A549 (cell line): ENCODE measurements at regions not wholly inside any gene's neighbourhood (a gene's known extent, or its start where the extent isn't known, plus 50 kb on each side); places are given as distances from the start of the nearest gene placed in this dataset.
"Not testable (repeated sequence)": the region's sequence is repeated elsewhere in the genome, so short reads cannot be mapped to it uniquely, and the experiment has no call there.

Experiments used
- ATAC-seq, 2 experiments: fragments of 200-7000 bp in 1 of 2; fragments of >200 bp in 1 of 2; cut with Nextera tagmentation in 1 of 2; cut with Tn5 transposase in 1 of 2; 3 replicates each; pipeline versions ENCODE4 v1.8.0 to v1.9.1; 2018 to 2020; ENCODE audit warnings: mild to moderate bottlenecking in 1 of 2, moderate library complexity in 1 of 2
- CTCF ChIA-PET: fragments of 300-600 bp; sonication (Branson Sonifier 250); formaldehyde crosslinking; extraction: SDS; loops from one replicate; lab custom pipeline; 2021; ENCODE audit warnings: antibody characterized with exemption, inconsistent platforms; lab: Yijun Ruan, JAX
- POLR2A ChIA-PET: fragments of 350-600 bp; formaldehyde crosslinking; extraction: SDS; loops from one replicate; lab custom pipeline; 2021; ENCODE audit warnings: antibody characterized with exemption, inconsistent platforms; lab: Yijun Ruan, JAX
- DNase-seq, 2 experiments: peaks; one replicate each; pipeline versions ENCODE4 v3.0.0 to v3.0.0-alpha.2; 2011 to 2016; ENCODE audit warnings: low read depth in 1 of 2, low spot score in 1 of 2
- FAIRE-seq: peaks from 2 replicates; lab custom pipeline; 2011; peaks lifted over from hg19 to GRCh38; lab: Jason Lieb, UNC
- H3K27ac ChIP-seq, 2 experiments: fragments of >200 bp; sonication (Bioruptor Twin); formaldehyde crosslinking; 3 replicates each; pipeline ENCODE4 v1.5.1; 2016 to 2017
- H3K4me1 ChIP-seq: fragments of >200 bp; sonication (Bioruptor Twin); formaldehyde crosslinking; 3 replicates; pipeline ENCODE4 v1.6.1; 2016
- H3K4me2 ChIP-seq: fragments of >200 bp; sonication (Bioruptor Twin); formaldehyde crosslinking; 3 replicates; pipeline ENCODE4 v1.6.1; 2016
- H3K4me3 ChIP-seq: fragments of >200 bp; sonication (Bioruptor Twin); formaldehyde crosslinking; 3 replicates; pipeline ENCODE4 v1.5.1; 2016
- H3K9me3 ChIP-seq: fragments of >200 bp; sonication (Bioruptor Twin); formaldehyde crosslinking; 3 replicates; pipeline ENCODE4 v1.6.1; 2016
- CBX8 ChIP-seq: fragments of 200-600 bp; sonication (generic); IDR thresholded peaks from 2 replicates; pipeline ENCODE4 v1.6.1; 2016
- CEBPB ChIP-seq, 2 experiments: fragments of >200 bp in 1 of 2; sonication (Bioruptor Twin) in 1 of 2; formaldehyde crosslinking in 1 of 2; IDR thresholded peaks; 2 replicates each; pipeline ENCODE4 v1.6.1; 2012 to 2016
- ELK1 ChIP-seq: fragments of 150-350 bp; IDR thresholded peaks from 2 replicates; pipeline ENCODE4 v1.6.1; 2014; ENCODE audit warnings: low read depth, mild to moderate bottlenecking, low read length
- EP300 ChIP-seq, 2 experiments: fragments of >200 bp; sonication (Bioruptor Twin); formaldehyde crosslinking; IDR thresholded peaks; 2 replicates in 1 of 2; 3 replicates in 1 of 2; pipeline ENCODE4 v1.6.1; 2016 to 2017
- ESRRA ChIP-seq: fragments of 150-350 bp; IDR thresholded peaks from 2 replicates; pipeline ENCODE4 v1.6.1; 2014; ENCODE audit warnings: mild to moderate bottlenecking, low read length, borderline replicate concordance
- FOSB ChIP-seq: fragments of 250-450 bp; sonication (Bioruptor Pico); IDR thresholded peaks from 2 replicates; pipeline ENCODE4 v1.5.0; 2020; ENCODE audit warnings: mild to moderate bottlenecking, moderate library complexity
- FOSL2 ChIP-seq, 2 experiments: fragments of 450-650 bp in 1 of 2; fragments of >200 bp in 1 of 2; sonication (Bioruptor Twin) in 1 of 2; formaldehyde crosslinking; IDR thresholded peaks; 2 replicates each; pipeline versions ENCODE4 v1.5.0 to v1.6.1; 2016 to 2020; ENCODE audit warnings: mild to moderate bottlenecking in 1 of 2, moderate library complexity in 1 of 2
- GATA3 ChIP-seq: IDR thresholded peaks from 2 replicates; pipeline ENCODE4 v1.6.1; 2012; ENCODE audit warnings: borderline replicate concordance
- HDAC2 ChIP-seq: fragments of 200-600 bp; sonication (generic); IDR thresholded peaks from 2 replicates; pipeline ENCODE4 v1.6.1; 2016
- HOXB5 ChIP-seq: fragments of 250-450 bp; sonication (Bioruptor Pico); IDR thresholded peaks from 2 replicates; pipeline ENCODE4 v1.5.0; 2020; ENCODE audit warnings: mild to moderate bottlenecking, moderate library complexity
- MAX ChIP-seq: IDR thresholded peaks from 2 replicates; pipeline ENCODE4 v1.6.1; 2012
- PBX3 ChIP-seq: IDR thresholded peaks from 2 replicates; pipeline ENCODE4 v1.6.1; 2012
- POLR2A ChIP-seq: IDR thresholded peaks from 2 replicates; pipeline ENCODE4 v1.6.1; 2012; ENCODE audit warnings: mild to moderate bottlenecking, low read length
- POLR2AphosphoS2 ChIP-seq: conservative IDR thresholded peaks from 2 replicates; pipeline ENCODE4 v1.6.1; 2012; ENCODE audit warnings: low read length, improper control_type of control experiment, inconsistent platforms
- RAD21 ChIP-seq, 2 experiments: fragments of >200 bp in 1 of 2; sonication (Bioruptor Twin) in 1 of 2; formaldehyde crosslinking in 1 of 2; IDR thresholded peaks in 1 of 2; conservative IDR thresholded peaks in 1 of 2; 2 replicates in 1 of 2; 3 replicates in 1 of 2; pipeline ENCODE4 v1.6.1; 2012 to 2018; ENCODE audit warnings: inconsistent platforms in 1 of 2
- SMC3 ChIP-seq: fragments of >200 bp; sonication (Bioruptor Twin); formaldehyde crosslinking; IDR thresholded peaks from 3 replicates; pipeline ENCODE4 v1.6.1; 2018; ENCODE audit warnings: inconsistent platforms
- SREBF2 ChIP-seq: fragments of 450-650 bp; IDR thresholded peaks from 2 replicates; pipeline ENCODE4 v1.6.1; 2014; ENCODE audit warnings: mild to moderate bottlenecking, moderate library complexity
- USF2 ChIP-seq: fragments of 450-650 bp; IDR thresholded peaks from 2 replicates; pipeline ENCODE4 v1.6.1; 2014; ENCODE audit warnings: antibody characterized with exemption
- ZFP36 ChIP-seq: fragments of 450-650 bp; IDR thresholded peaks from 2 replicates; pipeline ENCODE4 v1.6.1; 2014; ENCODE audit warnings: borderline replicate concordance; ENCODE audit not compliant: partially characterized antibody
- ZNF302 ChIP-seq: fragments of 250-450 bp; sonication (Bioruptor Pico); IDR thresholded peaks from 2 replicates; pipeline ENCODE4 v1.9.0; 2021; ENCODE audit warnings: inconsistent platforms, mild to moderate bottlenecking, moderate library complexity
- ZSCAN20 ChIP-seq: fragments of 250-450 bp; sonication (Bioruptor Pico); IDR thresholded peaks from 2 replicates; pipeline ENCODE4 v1.8.0; 2022; ENCODE audit warnings: mild to moderate bottlenecking, moderate library complexity
- WGBS: methylation state at CpG from one replicate; pipeline ENCODE4 v1.1.6; 2017; ENCODE audit errors: missing lambda C conversion rate; 5-methylcytosine and 5-hydroxymethylcytosine counted together

- TF ChIP-seq ZNF302 (CRISPR knock-in tag) (no peak), ELK1 (no peak), HOXB5 (no peak)
Observed at GRCh38 chr1:22332795-22333499, 118.7 kb upstream of the ZBTB40 start (continued).

GRCh38 chr1:22333516-22334121 is 118.0 kb upstream of the ZBTB40 start:
- ATAC-seq = no peak
- DNase-seq = no peak
- TF ChIP-seq USF2 (no peak), FOSL2 (IDR thresholded peaks at IDR 0.05) (no peak), FOSL2 (CRISPR knock-in tag; IDR thresholded peaks at IDR 0.05) (no peak), RAD21 (conservative IDR thresholded peaks at IDR 0.05 in 1 of 2, IDR thresholded peaks at IDR 0.05 in 1 of 2) (no peak), HDAC2 (no peak), POLR2A (no peak), FOSB (CRISPR knock-in tag) (no peak), ZSCAN20 (CRISPR knock-in tag) (no peak), SREBF2 (no peak), MAX (no peak), POLR2AphosphoS2 (no peak), CEBPB (IDR thresholded peaks at IDR 0.05) (no peak), PBX3 (no peak), ESRRA (no peak), EP300 (IDR thresholded peaks at IDR 0.05) (no peak), HOXB5 (no peak), CBX8 (no peak)
- 90% methylated on average over 2 of the region's 2 CpGs for WGBS
- Histone ChIP-seq H3K4me1 (peaks cover 8% of the 10 kb centered on the region), H3K27ac (peak overlapping the region in 1 of 2 experiments; percentile 60; a peak in 1 of 6 replicates), H3K4me3 (no peak overlapping the region), H3K4me2 (0 out of 3 replicates have a peak overlapping the region, but pooled peaks have one; percentile 33), H3K9me3 (no peaks in the 10 kb centered on the region)
- CTCF ChIA-PET = interaction anchor here (1.3 to 1.6 kb wide), 2 partner anchors 13 to 308 kb away, joined by 3 to 4 read pairs; no protein-coding TSS in a partner anchor
- no peak for FAIRE-seq
- POLR2A ChIA-PET = no interaction called here

- CTCF ChIA-PET = no interaction called here
- Histone ChIP-seq H3K27ac (no peak overlapping the region), H3K4me3 (no peak overlapping the region), H3K4me2 (no peak overlapping the region), H3K4me1 (peaks cover 8% of the 10 kb centered on the region), H3K9me3 (no peaks in the 10 kb centered on the region)
- DNase-seq = no peak
- no peak for ATAC-seq
- POLR2A ChIA-PET = no interaction called here
- WGBS = 62% methylated on average over 5 of the region's 6 CpGs
- peak; percentile 27 for TF ChIP-seq ZFP36
- TF ChIP-seq GATA3 = no peak
- no peak for TF ChIP-seq SMC3
- TF ChIP-seq, all 56 proteins: peak for 1
- FAIRE-seq = no peak
Observed at GRCh38 chr1:22334860-22335550, 116.6 kb upstream of the ZBTB40 start.

- H3K4me1 ChIP-seq, H3K27ac ChIP-seq, DNase-seq, POLR2A ChIA-PET, FAIRE-seq, H3K4me3 ChIP-seq, ATAC-seq, H3K9me3 ChIP-seq, CTCF ChIA-PET, H3K4me2 ChIP-seq: not testable (repeated sequence)
- 57% methylated on average over 2 of the region's 2 CpGs for WGBS
Observed at GRCh38 chr1:22336274-22336673, 115.4 kb upstream of the ZBTB40 start.

GRCh38 chr1:22336696-22337545 is 114.7 kb upstream of the ZBTB40 start:
- H3K4me1 ChIP-seq, POLR2A ChIA-PET, H3K4me3 ChIP-seq, FAIRE-seq, ATAC-seq, H3K27ac ChIP-seq, H3K9me3 ChIP-seq, CTCF ChIA-PET, H3K4me2 ChIP-seq, DNase-seq: not testable (repeated sequence)
- 10% methylated on average over 2 of the region's 2 CpGs for WGBS
